ENCODE measurements at regions not wholly inside any gene's neighbourhood (a gene's known extent, or its start where the extent isn't known, plus 50 kb on each side); places are given as distances from the start of the nearest gene placed in this dataset.

DNA sequence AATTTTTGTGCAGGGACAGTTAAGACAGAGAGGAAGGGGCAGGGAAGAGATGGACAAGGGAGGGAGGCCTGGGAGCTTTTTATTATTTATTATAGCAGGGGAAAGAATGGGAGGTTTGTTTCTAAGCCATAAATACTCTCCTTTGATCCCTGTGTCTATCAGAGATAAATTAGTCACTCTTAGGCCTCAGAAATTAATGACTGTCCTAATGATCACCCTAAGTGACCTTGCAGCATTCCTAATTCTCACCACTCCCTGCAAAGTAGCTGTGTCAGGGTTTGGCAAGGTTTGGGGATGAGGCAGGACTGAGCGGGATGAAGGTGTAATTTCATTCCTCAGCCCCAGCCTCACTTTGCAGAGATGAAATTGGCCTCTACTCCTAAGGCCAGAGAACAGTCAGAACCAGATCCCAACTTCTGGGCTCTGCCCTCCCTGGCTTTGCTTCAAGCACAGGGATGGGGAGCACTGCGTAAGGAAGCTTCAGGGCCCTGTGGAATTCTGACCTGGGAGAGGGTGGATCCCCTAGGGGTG, 95.0 kb downstream of the TMEM17 start:
- no peak for DNase-seq (ENCODE audit: extremely low read depth, insufficient read length)
- TF ChIP-seq, protein P1, sequence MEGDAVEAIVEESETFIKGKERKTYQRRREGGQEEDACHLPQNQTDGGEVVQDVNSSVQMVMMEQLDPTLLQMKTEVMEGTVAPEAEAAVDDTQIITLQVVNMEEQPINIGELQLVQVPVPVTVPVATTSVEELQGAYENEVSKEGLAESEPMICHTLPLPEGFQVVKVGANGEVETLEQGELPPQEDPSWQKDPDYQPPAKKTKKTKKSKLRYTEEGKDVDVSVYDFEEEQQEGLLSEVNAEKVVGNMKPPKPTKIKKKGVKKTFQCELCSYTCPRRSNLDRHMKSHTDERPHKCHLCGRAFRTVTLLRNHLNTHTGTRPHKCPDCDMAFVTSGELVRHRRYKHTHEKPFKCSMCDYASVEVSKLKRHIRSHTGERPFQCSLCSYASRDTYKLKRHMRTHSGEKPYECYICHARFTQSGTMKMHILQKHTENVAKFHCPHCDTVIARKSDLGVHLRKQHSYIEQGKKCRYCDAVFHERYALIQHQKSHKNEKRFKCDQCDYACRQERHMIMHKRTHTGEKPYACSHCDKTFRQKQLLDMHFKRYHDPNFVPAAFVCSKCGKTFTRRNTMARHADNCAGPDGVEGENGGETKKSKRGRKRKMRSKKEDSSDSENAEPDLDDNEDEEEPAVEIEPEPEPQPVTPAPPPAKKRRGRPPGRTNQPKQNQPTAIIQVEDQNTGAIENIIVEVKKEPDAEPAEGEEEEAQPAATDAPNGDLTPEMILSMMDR (IDR thresholded peaks at IDR 0.05; ENCODE audit: insufficient read depth, low read length, poor library complexity, severe bottlenecking) = no peak

DNA sequence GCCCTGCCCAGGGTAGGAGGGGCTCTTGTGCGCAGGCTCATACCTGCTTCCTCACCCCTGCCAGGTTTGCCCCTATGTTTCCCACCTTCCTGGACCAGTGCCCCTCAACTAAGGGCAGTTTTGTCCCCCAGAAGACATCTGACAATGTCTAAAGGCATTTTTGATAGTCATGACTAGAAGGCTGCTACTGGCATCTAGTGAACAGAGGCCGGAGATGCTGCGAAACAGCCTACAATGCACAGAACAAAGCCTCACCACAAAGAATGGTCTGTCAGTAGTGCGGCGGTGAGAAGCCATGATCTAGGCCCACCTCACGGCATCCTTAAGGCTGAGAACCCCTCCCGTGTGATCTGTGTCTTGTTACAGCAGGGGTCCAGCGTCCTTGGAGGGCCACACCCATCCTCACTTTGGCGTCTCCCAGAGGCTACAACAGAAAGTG, 96.0 kb downstream of the TMEM17 start:
- no peak for DNase-seq (ENCODE audit: extremely low read depth, insufficient read length)
- TF ChIP-seq, protein P1 (IDR thresholded peaks at IDR 0.05; ENCODE audit: insufficient read depth, low read length, poor library complexity, severe bottlenecking) = peak; percentile 49
- H3K36me3 ChIP-seq (ENCODE audit: control insufficient read depth, insufficient read depth, low read length) = no peaks in the 10 kb centered on the region
- no peaks in the 10 kb centered on the region for H3K27me3 ChIP-seq (replicated peaks; ENCODE audit: control insufficient read depth, insufficient read depth, low read length)
- H3K4me3 ChIP-seq (replicated peaks; ENCODE audit: low read depth, low read length) = no peak overlapping the region

More for the DNA sequence above, 95.0 kb downstream of the TMEM17 start:
- H3K36me3 ChIP-seq (ENCODE audit: control insufficient read depth, insufficient read depth, low read length) = no peaks in the 10 kb centered on the region
- H3K27me3 ChIP-seq (replicated peaks; ENCODE audit: control insufficient read depth, insufficient read depth, low read length) = no peaks in the 10 kb centered on the region
- H3K4me3 ChIP-seq (replicated peaks; ENCODE audit: low read depth, low read length) = no peak overlapping the region

DNA sequence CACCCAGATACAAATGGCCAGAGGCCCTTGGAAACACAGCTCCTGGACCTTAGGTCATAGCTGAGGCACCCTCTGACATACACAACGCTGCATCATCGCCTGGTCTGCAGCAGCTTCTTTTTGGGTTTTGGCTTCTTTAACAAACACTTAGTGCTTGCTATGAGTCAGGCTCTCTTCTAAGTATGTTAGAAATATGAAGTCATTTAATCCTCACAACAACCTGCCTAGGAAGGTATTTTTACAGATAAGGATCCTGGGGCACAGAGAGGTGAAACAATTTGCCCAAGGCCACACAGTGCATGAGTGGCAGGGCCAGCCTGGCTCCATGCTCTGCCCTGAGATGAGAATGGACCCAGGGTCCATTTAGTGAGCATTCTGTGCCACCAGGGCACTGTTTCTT, 96.6 kb downstream of the TMEM17 start:
- Histone ChIP-seq H3K4me3 (replicated peaks; ENCODE audit: low read depth, low read length) (no peak overlapping the region), H3K36me3 (ENCODE audit: control insufficient read depth, insufficient read depth, low read length) (no peaks in the 10 kb centered on the region), H3K27me3 (replicated peaks; ENCODE audit: control insufficient read depth, insufficient read depth, low read length) (no peaks in the 10 kb centered on the region)
- DNase-seq (ENCODE audit: extremely low read depth, insufficient read length) = no peak
- TF ChIP-seq, protein P1 (IDR thresholded peaks at IDR 0.05; ENCODE audit: insufficient read depth, low read length, poor library complexity, severe bottlenecking) = no peak

DNA sequence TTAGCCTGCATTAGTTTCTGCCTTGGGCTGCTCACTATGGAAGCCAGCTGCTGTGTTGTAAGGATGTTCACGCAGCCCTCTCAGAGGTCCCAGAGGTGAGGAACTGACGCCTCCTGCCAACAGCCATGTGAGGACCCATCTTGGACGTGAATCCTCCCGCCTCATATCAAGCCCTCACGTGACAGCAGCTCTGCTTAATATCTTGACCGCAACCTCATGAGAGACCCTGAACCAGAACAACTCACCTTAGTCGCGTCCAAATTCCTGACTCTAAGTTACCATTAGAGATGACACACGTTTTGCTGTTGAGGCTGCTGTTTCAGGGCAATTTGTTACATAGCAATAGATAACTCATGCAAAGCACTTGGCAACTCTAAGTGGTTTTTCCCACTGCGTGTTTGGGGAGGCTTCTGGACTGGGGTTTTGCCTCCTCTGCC, 97.7 kb downstream of the TMEM17 start:
- TF ChIP-seq, protein P1 (IDR thresholded peaks at IDR 0.05; ENCODE audit: insufficient read depth, low read length, poor library complexity, severe bottlenecking) = no peak
- H3K27me3 ChIP-seq (replicated peaks; ENCODE audit: control insufficient read depth, insufficient read depth, low read length) = no peaks in the 10 kb centered on the region
- DNase-seq (ENCODE audit: extremely low read depth, insufficient read length) = no peak
- no peaks in the 10 kb centered on the region for H3K36me3 ChIP-seq (ENCODE audit: control insufficient read depth, insufficient read depth, low read length)
- no peak overlapping the region for H3K4me3 ChIP-seq (replicated peaks; ENCODE audit: low read depth, low read length)

DNA sequence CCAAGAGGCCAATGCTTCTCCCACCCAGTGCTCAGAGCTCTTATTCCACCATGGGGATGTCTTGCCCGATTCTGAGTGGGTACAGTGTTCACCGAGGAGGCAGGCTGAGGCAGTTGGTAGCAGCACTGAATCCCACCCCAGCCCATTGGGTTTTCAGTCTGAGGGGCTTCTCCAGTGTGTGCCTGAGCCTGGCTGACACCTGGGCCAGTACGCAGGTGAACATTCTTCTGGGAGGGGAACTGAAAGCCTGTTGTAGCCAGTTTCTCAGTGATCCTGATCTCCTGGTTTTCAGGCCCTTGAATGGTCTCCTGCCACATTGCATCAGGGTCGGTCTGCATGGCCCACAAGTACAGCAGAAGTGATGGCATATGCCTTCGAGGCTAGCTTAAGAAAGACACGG, 98.2 kb downstream of the TMEM17 start:
- H3K4me3 ChIP-seq (replicated peaks; ENCODE audit: low read depth, low read length) = no peak overlapping the region
- no peak for DNase-seq (ENCODE audit: extremely low read depth, insufficient read length)
- H3K36me3 ChIP-seq (ENCODE audit: control insufficient read depth, insufficient read depth, low read length) = no peaks in the 10 kb centered on the region
- TF ChIP-seq, protein P1 (IDR thresholded peaks at IDR 0.05; ENCODE audit: insufficient read depth, low read length, poor library complexity, severe bottlenecking) = no peak
- no peaks in the 10 kb centered on the region for H3K27me3 ChIP-seq (replicated peaks; ENCODE audit: control insufficient read depth, insufficient read depth, low read length)

DNA sequence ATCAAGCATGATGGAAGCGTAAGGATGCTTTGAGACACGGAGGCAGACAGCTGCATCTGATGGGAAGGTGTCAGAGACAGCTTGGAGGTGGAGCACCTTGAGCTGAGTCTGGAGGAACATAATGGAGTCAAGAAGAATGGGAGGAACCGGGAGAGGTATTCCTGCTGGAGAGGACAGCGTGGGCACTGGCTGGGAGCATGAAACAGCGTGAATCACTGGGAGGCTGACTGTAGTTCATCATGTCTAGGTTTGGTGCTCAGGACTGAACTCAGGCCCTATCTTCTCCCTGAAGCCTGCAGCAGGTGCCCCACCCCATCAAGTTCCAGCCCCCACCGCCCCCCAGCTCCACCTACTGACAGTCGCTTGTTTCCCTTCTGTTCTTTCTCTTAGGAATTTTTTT, 98.6 kb downstream of the TMEM17 start:
- TF ChIP-seq, protein P1 (IDR thresholded peaks at IDR 0.05; ENCODE audit: insufficient read depth, low read length, poor library complexity, severe bottlenecking) = no peak
- Histone ChIP-seq H3K4me3 (replicated peaks; ENCODE audit: low read depth, low read length) (no peak overlapping the region), H3K27me3 (replicated peaks; ENCODE audit: control insufficient read depth, insufficient read depth, low read length) (no peaks in the 10 kb centered on the region), H3K36me3 (ENCODE audit: control insufficient read depth, insufficient read depth, low read length) (no peaks in the 10 kb centered on the region)
- DNase-seq (ENCODE audit: extremely low read depth, insufficient read length) = no peak

Data from GM06990 (cell line).